AG09319 (cell line): ENCODE measurements at regions not wholly inside any gene's neighbourhood (a gene's known extent, or its start where the extent isn't known, plus 50 kb on each side); places are given as distances from the start of the nearest gene placed in this dataset.

Experiments used
- DNase-seq: peaks from one replicate; pipeline ENCODE4 v3.0.0-alpha.2; 2010; ENCODE audit warnings: low read depth; ENCODE audit errors: extremely low read depth
- CTCF ChIP-seq: IDR thresholded peaks from 2 replicates; pipeline ENCODE4 v1.5.1; 2011; ENCODE audit warnings: low read depth, mild to moderate bottlenecking, inconsistent platforms, low read length, moderate library complexity

GRCh38 chr12:127459687-127460086 lies 807.3 kb upstream of the TMEM132C start:
- no peak for TF ChIP-seq CTCF
- no peak for DNase-seq

DNA sequence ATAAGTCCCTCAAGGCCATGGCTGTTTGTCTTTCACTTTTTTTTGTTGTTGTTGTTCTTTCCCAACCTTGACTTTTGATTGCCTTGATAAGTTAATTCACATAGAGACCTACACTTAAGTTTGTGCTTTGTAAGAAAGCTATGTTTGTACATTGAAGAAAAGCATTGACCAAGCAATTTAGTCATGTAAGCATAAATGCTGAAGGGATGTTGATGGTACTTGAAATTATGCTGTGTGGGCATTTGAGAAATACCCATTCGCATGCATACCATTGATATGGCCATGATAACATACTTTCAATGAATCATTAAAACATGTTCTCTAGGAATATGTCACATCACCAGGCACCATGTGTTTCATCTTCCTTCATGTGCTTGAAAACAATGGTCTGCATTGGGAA lies 803.7 kb upstream of the TMEM132C start:
- DNase-seq, result no peak

DNA sequence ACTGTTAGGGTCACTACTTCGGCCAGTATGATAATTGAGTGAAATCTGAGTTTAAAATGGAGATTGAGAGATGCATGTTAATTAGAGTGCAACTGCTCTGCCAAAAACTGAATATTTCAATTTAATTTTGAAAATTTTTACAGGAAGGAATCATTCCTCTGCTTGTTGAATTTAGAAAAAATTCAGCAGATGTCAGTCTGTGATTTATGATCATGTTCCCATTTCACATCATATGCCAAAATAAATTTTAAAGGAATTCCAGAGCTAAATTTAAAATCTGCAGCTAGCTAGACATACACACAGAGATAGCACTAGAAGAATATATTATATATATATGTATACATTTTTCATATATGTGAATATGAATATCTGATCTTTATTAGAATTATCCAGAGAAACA lies 797.6 kb upstream of the TMEM132C start:
- no peak for DNase-seq
- no peak for TF ChIP-seq CTCF

More for the DNA sequence above, 803.7 kb upstream of the TMEM132C start:
- TF ChIP-seq CTCF, result no peak

DNA sequence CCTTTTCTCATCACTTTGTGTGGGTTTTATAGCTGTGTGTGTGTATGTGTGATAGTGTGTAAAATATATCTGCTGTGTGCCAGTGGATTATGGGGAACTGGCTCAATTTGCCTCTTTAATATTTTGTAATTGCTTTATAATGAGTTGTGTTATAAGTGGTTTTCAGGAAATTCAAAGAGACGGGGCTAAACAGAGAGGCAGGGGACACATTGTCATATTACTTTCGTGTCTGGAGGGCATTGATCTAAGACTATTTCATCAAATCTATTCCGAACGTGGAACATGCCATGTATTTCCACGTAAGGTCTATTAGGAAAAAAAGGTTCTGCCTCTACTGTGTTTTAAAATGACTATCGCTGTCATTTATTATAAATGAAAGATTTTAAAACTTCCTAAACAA lies 793.2 kb upstream of the TMEM132C start:
- DNase-seq, result no peak
- TF ChIP-seq CTCF, result no peak

- TF ChIP-seq CTCF, result no peak
- no peak for DNase-seq
Observed at GRCh38 chr12:127479256-127479655, 787.7 kb upstream of the TMEM132C start.

DNA sequence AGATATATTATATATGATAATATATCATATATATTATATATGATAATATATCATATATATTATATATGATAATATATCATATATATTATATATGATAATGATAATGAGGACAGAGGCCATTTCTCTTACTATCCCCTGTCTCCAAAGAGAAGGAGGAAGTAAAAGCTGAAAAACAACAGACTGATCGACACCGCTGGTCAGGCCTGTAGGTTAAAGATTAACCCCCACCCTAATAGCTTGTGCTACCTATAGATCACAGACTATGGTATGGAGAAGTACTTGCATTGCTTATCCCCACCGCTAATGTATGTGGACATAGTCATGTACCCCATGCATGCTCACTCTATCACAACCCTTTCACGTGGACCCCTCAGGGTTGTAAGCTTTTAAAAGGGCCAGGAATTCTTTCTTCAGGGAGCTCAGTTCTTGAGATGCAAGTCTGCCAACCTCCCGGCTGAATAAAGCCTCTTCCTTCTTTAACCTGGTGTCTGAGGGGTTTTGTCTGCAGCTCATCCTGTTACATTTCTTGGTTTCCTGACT lies 786.1 kb upstream of the TMEM132C start:
- DNase-seq, result no peak
- TF ChIP-seq CTCF, result no peak

DNA sequence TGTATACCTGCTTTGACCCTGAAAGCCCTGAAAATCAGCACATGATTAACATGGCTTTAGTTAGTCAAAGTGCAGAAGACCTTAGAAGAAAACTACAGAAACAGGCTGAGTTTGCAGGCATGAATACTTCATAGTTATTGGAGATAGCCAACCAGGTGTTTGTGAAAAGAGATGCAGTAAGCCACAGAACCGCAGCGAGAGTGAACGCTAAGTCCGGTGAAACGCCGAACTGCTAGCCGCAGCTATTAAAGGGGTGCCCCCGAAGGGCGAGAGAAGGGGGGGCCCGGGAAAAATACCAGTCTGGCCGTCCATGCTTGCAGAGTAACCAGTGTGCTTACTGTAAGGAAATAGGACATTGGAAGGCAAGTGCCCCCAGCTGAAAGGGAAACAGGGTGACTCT lies 784.0 kb upstream of the TMEM132C start:
- DNase-seq, result no peak
- TF ChIP-seq CTCF, result no peak
